Epithelial cell of proximal tubule (primary cell): ENCODE measurements at regions not wholly inside any gene's neighbourhood (a gene's known extent, or its start where the extent isn't known, plus 50 kb on each side); places are given as distances from the start of the nearest gene placed in this dataset.

Source experiments
- DNase-seq: peaks from one replicate; pipeline ENCODE4 v3.0.0-alpha.2; 2011; ENCODE audit warnings: low read depth
- H3K4me3 ChIP-seq: 2 replicates; pipeline ENCODE4 v1.5.1; 2011; ENCODE audit warnings: low read depth, mild to moderate bottlenecking, low read length
- CTCF ChIP-seq: conservative IDR thresholded peaks from 2 replicates; pipeline ENCODE4 v1.5.1; 2012; ENCODE audit warnings: low read depth, mild to moderate bottlenecking, low read length

GRCh38 chr9:111233963-111234362, 96.1 kb downstream of the OR2K2 start:
- no peak overlapping the region for H3K4me3 ChIP-seq
- no peak for DNase-seq

GRCh38 chr9:111232997-111233790, 96.8 kb downstream of the OR2K2 start:
- no peak for TF ChIP-seq CTCF
- no peak overlapping the region for H3K4me3 ChIP-seq
- no peak for DNase-seq

More at GRCh38 chr9:111233963-111234362, 96.1 kb downstream of the OR2K2 start:
- no peak for TF ChIP-seq CTCF

- TF ChIP-seq CTCF: no peak
- H3K4me3 ChIP-seq: no peak overlapping the region
- no peak for DNase-seq
These were observed 98.0 kb downstream of the OR2K2 start for GRCh38 chr9:111231801-111232580.

- no peak for TF ChIP-seq CTCF
- DNase-seq: no peak
- H3K4me3 ChIP-seq: no peak overlapping the region
These were observed 107.3 kb downstream of the OR2K2 start for GRCh38 chr9:111222757-111223156.

GRCh38 chr9:111212874-111213273, 117.2 kb downstream of the OR2K2 start:
- no peak for TF ChIP-seq CTCF
- DNase-seq: no peak
- H3K4me3 ChIP-seq: no peak overlapping the region

- no peak overlapping the region for H3K4me3 ChIP-seq
- DNase-seq: no peak
- TF ChIP-seq CTCF: no peak
These were observed 131.1 kb downstream of the OR2K2 start for GRCh38 chr9:111198936-111199335.
